ENCODE measurements at regions not wholly inside any gene's neighbourhood (a gene's known extent, or its start where the extent isn't known, plus 50 kb on each side); places are given as distances from the start of the nearest gene placed in this dataset.

GRCh38 chr12:91333966-91334365 is 151.3 kb upstream of the DCN start:
- CTCF ChIA-PET, result no interaction called here
- intact Hi-C loops (cut with micrococcal nuclease; ENCODE audit: unreplicated experiment), result no loop called here

GRCh38 chr12:91332302-91332701 is 149.7 kb upstream of the DCN start:
- BruUV-seq (replicated peaks), result no TSS peak
- Histone ChIP-seq H3K36me3 (ENCODE audit: low read depth) (no peaks in the 10 kb centered on the region), H3K4me1 (replicated peaks; ENCODE audit: insufficient read depth) (no peaks in the 10 kb centered on the region), H3K79me2 (ENCODE audit: low read depth) (no peaks in the 10 kb centered on the region), H3K27me3 (ENCODE audit: insufficient read depth, low read depth) (no peaks in the 10 kb centered on the region), H3F3A (ENCODE audit: insufficient read depth, low read depth) (no peaks in the 10 kb centered on the region), H2AFZ (no peak overlapping the region), H3K9me2 (ENCODE audit: insufficient read depth) (no peaks in the 10 kb centered on the region), H4K20me1 (ENCODE audit: insufficient read depth) (no peaks in the 10 kb centered on the region), H3K9me3 (ENCODE audit: insufficient read depth, low read depth) (no peaks in the 10 kb centered on the region), H3K27ac (no peak overlapping the region), H3K4me2 (no peak overlapping the region), H3K4me3 (no peak overlapping the region)
- ChIA-PET POLR2A (ENCODE audit: unreplicated experiment) (no interaction called here), CTCF (interaction anchor here (0.6 kb wide), 1 partner anchor 41 kb away, joined by 4 read pairs; no protein-coding TSS in a partner anchor)
- DNase-seq, result no peak
- TF ChIP-seq CTCF (conservative IDR thresholded peaks at IDR 0.05), result no peak
- TF ChIP-seq EZH2 (IDR thresholded peaks at IDR 0.05; ENCODE audit: low read depth), result no peak
- intact Hi-C loops (cut with micrococcal nuclease; ENCODE audit: unreplicated experiment), result no loop called here

More at GRCh38 chr12:91333966-91334365, 151.3 kb upstream of the DCN start:
- Histone ChIP-seq H3K36me3 (ENCODE audit: low read depth) (no peaks in the 10 kb centered on the region), H2AFZ (no peak overlapping the region), H3K4me3 (no peak overlapping the region), H3K4me2 (no peak overlapping the region), H3F3A (ENCODE audit: insufficient read depth, low read depth) (no peaks in the 10 kb centered on the region), H4K20me1 (ENCODE audit: insufficient read depth) (no peaks in the 10 kb centered on the region), H3K9me3 (ENCODE audit: insufficient read depth, low read depth) (no peaks in the 10 kb centered on the region), H3K9me2 (ENCODE audit: insufficient read depth) (no peaks in the 10 kb centered on the region), H3K27ac (no peak overlapping the region), H3K27me3 (ENCODE audit: insufficient read depth, low read depth) (no peaks in the 10 kb centered on the region), H3K79me2 (ENCODE audit: low read depth) (no peaks in the 10 kb centered on the region), H3K4me1 (replicated peaks; ENCODE audit: insufficient read depth) (no peaks in the 10 kb centered on the region)
- BruUV-seq (replicated peaks), result no TSS peak
- no peak for TF ChIP-seq EZH2 (IDR thresholded peaks at IDR 0.05; ENCODE audit: low read depth)
- DNase-seq, result no peak
- POLR2A ChIA-PET (ENCODE audit: unreplicated experiment), result no interaction called here

- H2AFZ ChIP-seq, result no peak overlapping the region
- POLR2A ChIA-PET (ENCODE audit: unreplicated experiment), result no interaction called here
- H3K36me3 ChIP-seq (ENCODE audit: low read depth), result no peaks in the 10 kb centered on the region
- DNase-seq, result no peak
- no peaks in the 10 kb centered on the region for H3K9me3 ChIP-seq (ENCODE audit: insufficient read depth, low read depth)
- no peak overlapping the region for H3K27ac ChIP-seq
- BruUV-seq (replicated peaks), result no TSS peak
- H3K79me2 ChIP-seq (ENCODE audit: low read depth), result no peaks in the 10 kb centered on the region
- no peak for TF ChIP-seq CTCF (conservative IDR thresholded peaks at IDR 0.05)
- TF ChIP-seq EZH2 (IDR thresholded peaks at IDR 0.05; ENCODE audit: low read depth), result no peak
- no peaks in the 10 kb centered on the region for H3F3A ChIP-seq (ENCODE audit: insufficient read depth, low read depth)
- no peak overlapping the region for H3K4me2 ChIP-seq
- no peaks in the 10 kb centered on the region for H3K9me2 ChIP-seq (ENCODE audit: insufficient read depth)
- CTCF ChIA-PET, result interaction anchor here (0.6 kb wide), 1 partner anchor 333 kb away, joined by 3 read pairs; no protein-coding TSS in a partner anchor
- H3K4me3 ChIP-seq, result no peak overlapping the region
- no peaks in the 10 kb centered on the region for H3K4me1 ChIP-seq (replicated peaks; ENCODE audit: insufficient read depth)
- H4K20me1 ChIP-seq (ENCODE audit: insufficient read depth), result no peaks in the 10 kb centered on the region
- H3K27me3 ChIP-seq (ENCODE audit: insufficient read depth, low read depth), result no peaks in the 10 kb centered on the region
- intact Hi-C loops (cut with micrococcal nuclease; ENCODE audit: unreplicated experiment), result no loop called here
Observed at GRCh38 chr12:91331371-91331770, 148.8 kb upstream of the DCN start.

GRCh38 chr12:91328451-91328850 is 145.8 kb upstream of the DCN start:
- no peak overlapping the region for H3K4me2 ChIP-seq
- no peaks in the 10 kb centered on the region for H3K4me1 ChIP-seq (replicated peaks; ENCODE audit: insufficient read depth)
- TF ChIP-seq EZH2 (IDR thresholded peaks at IDR 0.05; ENCODE audit: low read depth), result no peak
- no peak for TF ChIP-seq CTCF (conservative IDR thresholded peaks at IDR 0.05)
- H3K27ac ChIP-seq, result no peak overlapping the region
- CTCF ChIA-PET, result no interaction called here
- POLR2A ChIA-PET (ENCODE audit: unreplicated experiment), result no interaction called here
- H4K20me1 ChIP-seq (ENCODE audit: insufficient read depth), result no peaks in the 10 kb centered on the region
- H3K4me3 ChIP-seq, result no peak overlapping the region
- no peaks in the 10 kb centered on the region for H3K9me3 ChIP-seq (ENCODE audit: insufficient read depth, low read depth)
- DNase-seq, result no peak
- intact Hi-C loops (cut with micrococcal nuclease; ENCODE audit: unreplicated experiment), result loop anchor here (10.0 kb wide), 1 partner anchor 224 kb away; no protein-coding TSS in a partner anchor
- H3F3A ChIP-seq (ENCODE audit: insufficient read depth, low read depth), result no peaks in the 10 kb centered on the region
- H3K36me3 ChIP-seq (ENCODE audit: low read depth), result no peaks in the 10 kb centered on the region
- H3K9me2 ChIP-seq (ENCODE audit: insufficient read depth), result no peaks in the 10 kb centered on the region
- H3K79me2 ChIP-seq (ENCODE audit: low read depth), result no peaks in the 10 kb centered on the region
- no peak overlapping the region for H2AFZ ChIP-seq
- no peaks in the 10 kb centered on the region for H3K27me3 ChIP-seq (ENCODE audit: insufficient read depth, low read depth)
- BruUV-seq (replicated peaks), result no TSS peak

Measured in PC-9 (cell line).